WTC11 (cell line): ENCODE measurements at regions not wholly inside any gene's neighbourhood (a gene's known extent, or its start where the extent isn't known, plus 50 kb on each side); places are given as distances from the start of the nearest gene placed in this dataset.

Source experiments
- ATAC-seq: fragments of 200-7000 bp; cut with Tn5 transposase; 2 replicates; pipeline ENCODE4 v1.10.0; 2021; ENCODE audit warnings: mild to moderate bottlenecking, moderate library complexity
- CTCF ChIA-PET: fragments of 300-600 bp; sonication (Branson Sonifier 250); formaldehyde crosslinking; loops from one replicate; lab custom pipeline; 2021; ENCODE audit warnings: antibody characterized with exemption; lab: Charles Lee
- POLR2A ChIA-PET: fragments of 350-600 bp; sonication (Branson Sonifier 250); formaldehyde crosslinking; loops from one replicate; lab custom pipeline; 2021; ENCODE audit warnings: antibody characterized with exemption; lab: Charles Lee
- DNase-seq: peaks from one replicate; pipeline ENCODE4 v3.0.0; 2021; ENCODE audit warnings: low spot score
- H3K27ac Mint-ChIP-seq: 2 replicates; pipeline ENCODE4 v1.8.0; 2021; ENCODE audit warnings: mixed read lengths
- H3K27me3 Mint-ChIP-seq: 2 replicates; pipeline ENCODE4 v1.8.0; 2021; ENCODE audit warnings: low read depth, mild to moderate bottlenecking, moderate library complexity, mixed read lengths
- H3K36me3 Mint-ChIP-seq: 2 replicates; pipeline ENCODE4 v1.8.0; 2021; ENCODE audit warnings: mixed read lengths
- H3K4me1 Mint-ChIP-seq: 2 replicates; pipeline ENCODE4 v1.8.0; 2022; ENCODE audit warnings: mixed read lengths
- H3K4me3 Mint-ChIP-seq: 2 replicates; pipeline ENCODE4 v1.8.0; 2021; ENCODE audit warnings: mild to moderate bottlenecking, moderate library complexity, mixed read lengths
- H3K9me3 Mint-ChIP-seq: 2 replicates; pipeline ENCODE4 v1.8.0; 2021; ENCODE audit warnings: mixed read lengths
- CBFB ChIP-seq: sonication (generic); formaldehyde crosslinking; IDR thresholded peaks from 2 replicates; pipeline ENCODE4 v1.8.1; 2022; ENCODE audit warnings: mild to moderate bottlenecking, low read depth, missing genetic modification reagents
- IRF2 ChIP-seq: sonication (generic); formaldehyde crosslinking; IDR thresholded peaks from 2 replicates; pipeline ENCODE4 v1.8.0; 2022; ENCODE audit warnings: low read depth, missing genetic modification reagents, borderline replicate concordance
- NFATC4 ChIP-seq: fragments of 250-450 bp; sonication (Bioruptor Pico); IDR thresholded peaks from 2 replicates; pipeline ENCODE4 v1.9.0; 2021; ENCODE audit warnings: mild to moderate bottlenecking
- NR1H2 ChIP-seq: sonication (generic); formaldehyde crosslinking; IDR thresholded peaks from 2 replicates; pipeline ENCODE4 v1.9.0; 2021; ENCODE audit warnings: mild to moderate bottlenecking, moderate library complexity, missing genetic modification reagents
- ZNF138 ChIP-seq: sonication (generic); formaldehyde crosslinking; conservative IDR thresholded peaks from 2 replicates; pipeline ENCODE4 v1.8.1; 2022; ENCODE audit warnings: mild to moderate bottlenecking, moderate library complexity, missing genetic modification reagents
- ZNF219 ChIP-seq: sonication (generic); formaldehyde crosslinking; IDR thresholded peaks from 2 replicates; pipeline ENCODE4 v1.8.0; 2023; ENCODE audit warnings: missing genetic modification reagents, mild to moderate bottlenecking, borderline replicate concordance
- ZNF317 ChIP-seq: sonication (generic); formaldehyde crosslinking; IDR thresholded peaks from 2 replicates; pipeline ENCODE4 v1.8.1; 2023; ENCODE audit warnings: low read depth, mild to moderate bottlenecking, moderate library complexity, missing genetic modification reagents, borderline replicate concordance
- TF ChIP-seq, protein P1 (sequence below): sonication (generic); formaldehyde crosslinking; IDR thresholded peaks from 2 replicates; pipeline ENCODE4 v1.8.1; 2022; ENCODE audit warnings: mild to moderate bottlenecking, missing genetic modification reagents, moderate library complexity, borderline replicate concordance
- TF ChIP-seq, protein P2 (sequence below): fragments of 250-450 bp; sonication (Bioruptor Pico); conservative IDR thresholded peaks from 2 replicates; pipeline ENCODE4 v1.9.0; 2021; ENCODE audit warnings: mild to moderate bottlenecking
- TF ChIP-seq, protein P3 (sequence below): sonication (generic); formaldehyde crosslinking; IDR thresholded peaks from 2 replicates; pipeline ENCODE4 v1.8.0; 2022; ENCODE audit warnings: mild to moderate bottlenecking, missing genetic modification reagents
- TF ChIP-seq, protein P4 (sequence below): sonication (generic); formaldehyde crosslinking; IDR thresholded peaks from 2 replicates; pipeline ENCODE4 v1.8.1; 2022; ENCODE audit warnings: mild to moderate bottlenecking, moderate library complexity, missing genetic modification reagents
- TF ChIP-seq, protein P5 (sequence below): sonication (generic); formaldehyde crosslinking; IDR thresholded peaks from 2 replicates; pipeline ENCODE4 v1.8.1; 2023; ENCODE audit warnings: mild to moderate bottlenecking, missing genetic modification reagents

DNA sequence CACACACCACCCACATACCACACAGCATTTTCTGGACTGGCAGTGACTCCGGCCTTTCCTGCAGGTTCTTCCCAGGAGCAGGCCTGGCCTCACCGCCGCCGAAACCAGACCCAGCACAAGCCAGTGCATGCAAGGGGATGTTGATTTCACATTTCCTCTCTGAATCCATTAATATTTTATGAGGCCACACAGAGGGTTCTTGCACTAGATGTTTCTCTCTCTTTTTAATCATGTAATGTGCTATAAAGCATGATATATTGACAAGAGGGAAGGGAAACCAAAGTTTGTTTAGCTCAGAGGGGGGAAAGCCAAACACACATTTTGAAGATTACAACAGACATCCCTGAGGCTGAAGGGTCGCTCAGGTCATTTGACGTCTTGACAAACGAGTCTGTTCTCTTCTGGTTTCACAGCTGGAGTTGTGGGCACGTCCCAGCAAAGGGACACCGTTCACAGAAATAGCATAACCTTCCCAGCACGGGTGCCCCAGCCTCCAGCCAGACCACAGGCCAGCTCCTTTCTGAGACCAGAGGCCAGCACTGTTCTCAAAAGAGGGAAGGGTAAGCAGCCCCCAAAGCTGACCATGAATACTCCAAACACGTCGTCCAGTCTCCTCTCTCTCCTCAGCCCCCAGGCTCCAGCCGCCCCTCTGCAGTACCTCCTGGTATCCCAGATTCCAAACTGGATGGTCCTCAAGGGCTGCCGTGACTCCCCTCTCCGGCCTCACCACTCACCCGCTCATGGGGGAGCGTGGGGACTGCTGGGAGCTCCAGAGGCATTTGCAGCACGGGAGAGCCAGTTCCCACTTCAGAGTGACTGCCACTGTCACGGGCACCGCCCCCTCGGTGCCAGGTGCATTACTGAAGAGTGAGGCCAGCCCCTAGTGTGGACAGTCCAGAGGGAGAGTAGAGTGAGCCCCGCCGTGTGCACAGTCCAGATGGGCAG lies 340.3 kb upstream of the SALL3 start (continued):
- TF ChIP-seq, protein P1, sequence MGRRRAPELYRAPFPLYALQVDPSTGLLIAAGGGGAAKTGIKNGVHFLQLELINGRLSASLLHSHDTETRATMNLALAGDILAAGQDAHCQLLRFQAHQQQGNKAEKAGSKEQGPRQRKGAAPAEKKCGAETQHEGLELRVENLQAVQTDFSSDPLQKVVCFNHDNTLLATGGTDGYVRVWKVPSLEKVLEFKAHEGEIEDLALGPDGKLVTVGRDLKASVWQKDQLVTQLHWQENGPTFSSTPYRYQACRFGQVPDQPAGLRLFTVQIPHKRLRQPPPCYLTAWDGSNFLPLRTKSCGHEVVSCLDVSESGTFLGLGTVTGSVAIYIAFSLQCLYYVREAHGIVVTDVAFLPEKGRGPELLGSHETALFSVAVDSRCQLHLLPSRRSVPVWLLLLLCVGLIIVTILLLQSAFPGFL (CRISPR knock-in tag): no peak
- TF ChIP-seq ZNF317 (CRISPR knock-in tag) (no peak), ZNF219 (CRISPR knock-in tag) (no peak)

DNA sequence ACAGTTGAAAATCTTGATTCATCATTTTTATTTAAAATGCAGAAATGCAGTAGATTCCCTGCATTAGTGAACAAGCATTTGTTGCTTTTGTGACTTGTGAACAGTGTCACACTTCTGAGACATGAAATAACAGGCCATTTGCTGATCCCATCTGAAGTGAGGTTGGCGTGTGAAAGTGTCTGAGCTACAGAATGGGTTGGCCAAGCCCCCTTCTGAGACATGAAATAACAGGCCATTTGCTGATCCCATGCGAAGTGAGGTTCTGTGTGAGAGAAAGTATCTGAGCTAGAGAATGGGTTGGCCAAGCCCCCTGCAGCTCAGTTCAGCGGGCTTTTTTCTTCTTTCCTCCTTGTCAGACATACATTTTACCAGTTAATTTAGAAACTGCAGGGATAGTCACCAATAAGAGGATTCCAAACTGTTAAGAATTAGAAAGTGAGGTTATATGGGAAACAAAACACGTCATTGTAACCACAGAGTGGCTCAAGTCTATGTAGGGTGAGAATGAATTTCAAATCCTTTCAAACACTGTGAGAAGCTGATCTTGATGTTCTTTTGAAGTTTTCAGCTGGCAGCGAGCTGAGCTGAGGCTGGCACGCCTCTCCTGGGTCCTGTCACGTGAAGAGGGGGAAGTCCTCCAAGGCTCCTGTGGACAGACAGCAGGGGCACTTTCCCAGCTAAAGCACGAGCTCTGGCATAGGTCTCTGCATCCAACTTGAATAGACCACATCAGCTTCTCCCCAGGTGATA lies 339.2 kb upstream of the SALL3 start:
- Mint-ChIP-seq H3K36me3 (peaks cover 29% of the 10 kb centered on the region), H3K27ac (no peak overlapping the region), H3K4me3 (no peak overlapping the region), H3K27me3 (peaks cover 9% of the 10 kb centered on the region), H3K9me3 (peaks cover 33% of the 10 kb centered on the region), H3K4me1 (peaks cover 6% of the 10 kb centered on the region; the same call in 1 of the 2 replicates)
- ATAC-seq (no peak), DNase-seq (no peak)
- POLR2A ChIA-PET: no interaction called here
- TF ChIP-seq, protein P2, sequence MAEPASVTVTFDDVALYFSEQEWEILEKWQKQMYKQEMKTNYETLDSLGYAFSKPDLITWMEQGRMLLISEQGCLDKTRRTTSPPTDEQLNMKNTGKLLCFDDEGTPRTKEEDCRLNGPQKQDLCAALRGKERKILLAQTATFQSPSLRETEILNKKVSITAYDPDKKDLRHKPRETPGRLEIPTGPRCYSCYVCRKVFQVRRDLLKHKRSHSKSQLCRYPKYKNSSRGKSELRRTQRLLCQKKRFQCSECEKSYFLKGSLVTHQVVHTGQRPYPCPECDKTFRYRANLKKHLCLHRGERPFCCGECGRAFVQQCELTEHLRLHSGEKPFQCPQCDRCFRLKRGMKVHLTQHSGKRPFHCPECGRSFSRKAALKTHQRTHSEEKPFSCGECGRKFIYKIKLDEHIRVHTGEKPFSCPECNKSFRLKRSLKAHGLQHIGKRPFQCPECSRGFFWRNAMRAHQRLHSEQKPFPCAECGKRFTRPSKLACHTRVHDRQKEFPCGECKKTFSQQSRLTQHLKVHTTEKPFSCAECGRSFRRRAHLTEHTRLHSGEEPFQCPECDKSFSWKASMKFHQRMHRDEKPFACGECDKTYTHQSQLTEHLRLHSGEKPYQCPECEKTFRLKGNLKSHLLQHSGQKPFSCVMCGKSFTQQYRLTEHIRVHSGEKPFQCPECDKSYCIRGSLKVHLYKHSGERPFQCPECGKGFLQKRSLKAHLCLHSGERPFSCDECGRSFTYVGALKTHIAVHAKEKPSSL (CRISPR knock-in tag): no peak
- TF ChIP-seq, protein P1 (CRISPR knock-in tag): no peak
- TF ChIP-seq NFATC4 (CRISPR knock-in tag): no peak
- TF ChIP-seq, protein P3, sequence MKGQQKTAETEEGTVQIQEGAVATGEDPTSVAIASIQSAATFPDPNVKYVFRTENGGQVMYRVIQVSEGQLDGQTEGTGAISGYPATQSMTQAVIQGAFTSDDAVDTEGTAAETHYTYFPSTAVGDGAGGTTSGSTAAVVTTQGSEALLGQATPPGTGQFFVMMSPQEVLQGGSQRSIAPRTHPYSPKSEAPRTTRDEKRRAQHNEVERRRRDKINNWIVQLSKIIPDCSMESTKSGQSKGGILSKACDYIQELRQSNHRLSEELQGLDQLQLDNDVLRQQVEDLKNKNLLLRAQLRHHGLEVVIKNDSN (CRISPR knock-in tag): no peak
- no peak for TF ChIP-seq NR1H2 (CRISPR knock-in tag)
- TF ChIP-seq CBFB (CRISPR knock-in tag): no peak
- TF ChIP-seq ZNF138 (CRISPR knock-in tag): no peak
- TF ChIP-seq, protein P4, sequence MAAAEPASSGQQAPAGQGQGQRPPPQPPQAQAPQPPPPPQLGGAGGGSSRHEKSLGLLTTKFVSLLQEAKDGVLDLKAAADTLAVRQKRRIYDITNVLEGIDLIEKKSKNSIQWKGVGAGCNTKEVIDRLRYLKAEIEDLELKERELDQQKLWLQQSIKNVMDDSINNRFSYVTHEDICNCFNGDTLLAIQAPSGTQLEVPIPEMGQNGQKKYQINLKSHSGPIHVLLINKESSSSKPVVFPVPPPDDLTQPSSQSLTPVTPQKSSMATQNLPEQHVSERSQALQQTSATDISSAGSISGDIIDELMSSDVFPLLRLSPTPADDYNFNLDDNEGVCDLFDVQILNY (CRISPR knock-in tag): no peak
- TF ChIP-seq IRF2 (CRISPR knock-in tag): no peak
- TF ChIP-seq, protein P5, sequence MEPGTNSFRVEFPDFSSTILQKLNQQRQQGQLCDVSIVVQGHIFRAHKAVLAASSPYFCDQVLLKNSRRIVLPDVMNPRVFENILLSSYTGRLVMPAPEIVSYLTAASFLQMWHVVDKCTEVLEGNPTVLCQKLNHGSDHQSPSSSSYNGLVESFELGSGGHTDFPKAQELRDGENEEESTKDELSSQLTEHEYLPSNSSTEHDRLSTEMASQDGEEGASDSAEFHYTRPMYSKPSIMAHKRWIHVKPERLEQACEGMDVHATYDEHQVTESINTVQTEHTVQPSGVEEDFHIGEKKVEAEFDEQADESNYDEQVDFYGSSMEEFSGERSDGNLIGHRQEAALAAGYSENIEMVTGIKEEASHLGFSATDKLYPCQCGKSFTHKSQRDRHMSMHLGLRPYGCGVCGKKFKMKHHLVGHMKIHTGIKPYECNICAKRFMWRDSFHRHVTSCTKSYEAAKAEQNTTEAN: no peak
- no peak for TF ChIP-seq ZNF219 (CRISPR knock-in tag)
- CTCF ChIA-PET: no interaction called here
